Hindlimb muscle (tissue), 1 donor: ENCODE measurements at regions not wholly inside any gene's neighbourhood (a gene's known extent, or its start where the extent isn't known, plus 50 kb on each side); places are given as distances from the start of the nearest gene placed in this dataset.
"Not testable (repeated sequence)": the region's sequence is repeated elsewhere in the genome, so short reads cannot be mapped to it uniquely, and the experiment has no call there.

ENCODE experiments used
- DNase-seq: peaks from one replicate; pipeline ENCODE4 v3.0.0-alpha.2; 2013

DNA sequence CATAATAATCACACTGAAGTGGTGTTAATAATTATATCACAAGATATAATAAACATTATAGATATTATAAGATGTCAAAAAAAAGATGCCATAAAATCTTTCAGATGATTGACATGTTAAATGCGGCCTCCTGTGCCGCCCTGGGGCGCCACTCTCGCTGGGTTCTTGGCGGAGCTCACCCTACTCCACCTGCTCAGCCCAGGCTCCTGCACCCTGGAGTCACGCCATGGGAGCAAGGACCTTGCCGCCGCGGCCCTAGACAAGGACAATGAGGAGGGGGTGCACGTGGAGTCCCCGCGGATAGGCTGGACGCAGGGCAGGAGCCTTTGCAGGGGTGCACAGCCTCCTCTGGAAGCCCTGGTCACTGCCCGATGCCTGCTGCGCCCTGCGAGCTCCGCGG, 77.5 kb upstream of the ZNF337 start:
- DNase-seq = not testable (repeated sequence)

DNA sequence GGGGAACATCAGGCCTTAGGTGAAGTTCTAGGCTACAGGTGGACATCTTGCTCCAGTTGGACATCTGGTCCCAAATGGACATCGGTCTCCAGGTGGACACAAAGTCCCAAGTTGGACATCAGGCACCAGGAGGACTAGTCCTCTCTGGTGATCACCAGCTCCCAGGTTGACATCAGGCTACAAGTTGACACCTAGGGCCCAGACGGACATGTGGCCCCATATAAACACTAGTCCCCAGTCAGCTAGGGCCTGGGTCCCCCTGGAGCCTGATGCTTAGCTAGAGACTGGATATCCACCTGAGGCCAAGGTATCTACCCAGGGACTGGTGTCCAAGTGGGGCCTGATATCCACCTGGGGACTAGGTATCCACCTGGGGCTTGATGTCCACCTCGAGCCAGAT, 75.8 kb upstream of the ZNF337 start:
- not testable (repeated sequence) for DNase-seq

DNA sequence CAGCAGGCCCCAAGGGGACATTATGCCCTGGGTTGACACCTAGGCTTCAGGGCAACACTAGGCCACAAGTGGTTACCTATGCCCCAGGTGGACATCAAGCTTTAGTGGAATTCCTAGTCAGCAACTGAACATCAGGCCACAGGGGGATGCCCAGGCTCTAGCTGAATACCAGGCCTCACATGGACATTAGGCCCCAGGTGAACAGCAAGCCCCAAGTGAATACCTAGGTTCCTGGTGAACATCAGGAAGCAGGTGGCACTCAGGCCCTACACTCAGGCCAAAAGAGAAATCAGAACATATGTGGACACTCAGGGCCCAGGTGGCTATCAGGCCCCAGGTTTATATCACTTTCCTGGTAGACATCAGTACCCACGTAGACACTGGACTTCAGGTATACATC, 75.2 kb upstream of the ZNF337 start:
- DNase-seq = not testable (repeated sequence)

DNA sequence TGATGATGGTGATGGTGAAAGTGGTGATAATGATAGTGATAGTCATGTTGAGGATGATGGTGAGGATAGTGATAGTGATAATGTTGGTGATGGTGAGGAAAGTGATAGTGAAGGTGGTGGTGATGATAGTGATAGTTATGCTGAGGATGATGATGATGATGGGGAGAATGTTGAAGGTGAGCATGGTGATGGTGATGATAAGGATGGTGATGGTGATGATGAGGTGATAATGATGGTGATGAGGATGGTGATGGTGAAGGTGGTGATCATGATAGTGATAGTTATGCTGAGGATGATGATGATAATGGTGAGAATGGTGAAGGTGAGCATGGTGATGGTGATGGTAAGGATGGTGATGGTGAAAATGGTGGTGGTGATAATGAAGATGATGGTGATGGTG, 64.9 kb upstream of the ZNF337 start:
- DNase-seq = no peak

DNA sequence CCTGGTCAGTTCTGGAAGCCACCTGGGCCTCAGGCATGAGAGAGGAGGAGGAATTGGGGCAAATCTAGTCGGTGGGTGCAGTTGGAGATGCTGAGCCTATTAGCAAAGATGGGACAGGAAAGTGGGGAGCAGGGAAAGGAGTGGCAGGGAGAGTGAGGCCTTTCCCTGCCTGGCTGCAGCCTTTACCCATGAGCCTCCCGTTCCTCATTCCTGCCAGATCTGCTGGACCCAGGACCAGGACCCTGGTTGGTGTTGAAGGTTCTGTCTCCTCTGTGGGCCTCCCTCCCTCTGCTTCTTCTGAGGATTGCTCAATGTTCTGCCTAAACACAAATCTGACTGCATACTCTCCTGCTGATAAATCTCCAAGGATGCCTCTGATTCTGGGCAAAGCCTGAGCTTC, 64.4 kb upstream of the ZNF337 start:
- not testable (repeated sequence) for DNase-seq

DNA sequence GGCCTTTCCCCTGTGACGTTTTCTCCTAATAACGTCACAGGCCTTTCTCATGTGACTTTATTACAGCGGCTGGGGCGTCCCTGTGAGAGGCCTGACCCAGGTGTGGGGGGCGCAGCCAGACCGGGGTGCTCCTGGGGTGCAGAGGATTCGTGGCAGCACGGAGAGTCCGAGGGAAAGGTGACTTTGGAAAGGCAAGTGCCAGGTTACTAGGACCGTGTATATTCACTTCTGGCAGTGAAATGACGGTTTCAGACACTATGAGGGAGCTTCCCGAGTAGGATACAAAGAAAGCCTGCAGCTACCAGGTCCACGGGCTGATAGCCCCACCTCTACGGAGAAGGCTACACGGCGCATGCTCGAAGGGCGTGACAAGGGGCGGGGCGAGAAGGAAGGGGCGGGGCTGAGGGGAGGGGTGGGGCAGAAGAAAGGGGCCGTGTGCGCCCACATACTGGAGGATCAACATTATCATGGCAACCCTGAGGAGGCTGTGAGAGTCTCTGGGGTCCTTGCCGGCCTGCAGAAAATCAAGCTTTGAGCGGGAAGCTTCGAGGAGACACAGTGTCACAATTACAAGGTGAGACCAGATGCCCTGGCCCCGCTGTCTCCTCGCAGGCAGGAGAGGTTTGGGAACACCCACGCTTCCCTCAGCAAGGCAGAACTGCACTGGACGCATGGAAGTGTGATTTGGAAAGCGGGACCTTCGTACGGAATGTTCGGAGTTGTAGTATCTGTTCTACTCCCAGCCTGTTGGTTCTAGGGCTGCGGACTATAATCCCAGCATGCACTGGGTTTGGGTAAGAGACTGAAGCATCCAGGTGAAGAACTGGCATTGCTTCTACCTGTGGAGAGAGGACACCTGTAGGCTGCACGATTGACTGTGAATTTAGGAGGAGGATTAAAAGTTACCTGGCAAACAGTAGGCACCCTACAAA, 54.4 kb upstream of the ZNF337 start:
- DNase-seq = peak; percentile 27

DNA sequence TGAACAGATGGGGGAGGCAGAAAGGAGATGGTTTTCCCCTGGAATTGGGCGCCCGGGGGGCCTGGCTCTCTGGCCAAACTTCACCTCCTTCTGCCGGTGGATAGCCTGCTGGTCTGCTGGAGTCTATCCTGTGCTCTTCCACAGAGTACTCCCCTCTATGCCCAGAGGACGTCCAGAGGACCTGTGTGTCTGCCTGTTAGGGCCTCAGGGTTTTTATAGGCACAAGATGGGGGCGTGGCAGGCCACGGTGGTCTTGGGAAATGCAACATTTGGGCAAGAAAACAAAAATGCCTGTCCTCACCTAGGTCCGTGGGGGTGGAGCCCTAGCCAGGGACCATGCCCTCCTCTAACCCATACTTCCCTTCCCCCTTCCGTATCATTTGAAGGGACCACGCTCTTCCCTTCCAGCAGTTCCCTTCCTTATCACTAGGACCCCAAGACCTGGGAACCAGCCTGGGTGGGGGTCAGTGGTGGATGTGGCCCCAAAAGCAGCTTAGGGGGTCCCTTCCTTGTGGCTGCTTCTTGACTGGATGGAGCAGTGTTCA, 53.6 kb upstream of the ZNF337 start:
- DNase-seq = no peak

DNA sequence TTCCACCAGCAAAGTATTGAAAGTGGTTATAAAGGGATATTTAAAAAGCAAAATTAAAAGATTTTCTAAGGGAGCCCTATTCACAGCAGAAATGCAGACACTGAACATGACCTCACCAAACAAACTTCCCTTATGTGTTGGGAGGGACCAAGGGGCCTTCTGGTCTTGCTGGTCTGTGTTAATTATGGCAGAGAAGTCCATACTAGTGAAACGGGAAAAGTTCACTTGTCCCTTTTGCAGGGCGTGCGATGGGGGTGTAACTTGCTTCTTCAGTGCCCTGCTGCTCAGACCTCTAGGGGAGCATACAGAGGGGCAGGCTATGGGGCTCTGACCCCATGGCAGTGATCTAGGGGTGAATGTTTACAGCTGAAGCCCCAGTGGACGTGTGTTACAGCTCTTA, 53.0 kb upstream of the ZNF337 start:
- DNase-seq = no peak
